Caco-2 (cell line): ENCODE measurements at regions not wholly inside any gene's neighbourhood (a gene's known extent, or its start where the extent isn't known, plus 50 kb on each side); places are given as distances from the start of the nearest gene placed in this dataset.

ENCODE experiments used
- BruUV-seq: library from RNA; stranded (reverse); fragments of 400-500 nt; replicated peaks from 2 replicates; lab custom pipeline; 2021; lab: Mats Ljungman, UMichigan
- CTCF ChIA-PET: fragments of 300-600 bp; sonication (Branson Sonifier 250); formaldehyde crosslinking; loops from one replicate; lab custom pipeline; 2022; ENCODE audit warnings: antibody characterized with exemption; lab: Charles Lee
- POLR2A ChIA-PET: fragments of 300-600 bp; sonication (Branson Sonifier 250); formaldehyde crosslinking; loops from one replicate; lab custom pipeline; 2022; ENCODE audit warnings: antibody characterized with exemption; lab: Charles Lee
- DNase-seq, 2 experiments: peaks; one replicate each; pipeline versions ENCODE4 v3.0.0 to v3.0.0-alpha.2; 2020 to 2022
- H3K27me3 ChIP-seq: replicated peaks from 2 replicates; pipeline ENCODE4 v1.6.0; 2011; ENCODE audit warnings: low read length; ENCODE audit not compliant: control insufficient read depth, insufficient read depth
- H3K36me3 ChIP-seq: 2 replicates; pipeline ENCODE4 v1.5.1; 2011; ENCODE audit warnings: low read length; ENCODE audit not compliant: control insufficient read depth, insufficient read depth
- H3K4me1 ChIP-seq: fragments of 250-450 bp; sonication (Bioruptor Pico); 2 replicates; pipeline ENCODE4 v1.5.1; 2020; ENCODE audit warnings: mild to moderate bottlenecking
- H3K4me3 ChIP-seq: 2 replicates; pipeline ENCODE4 v1.5.1; 2011; ENCODE audit warnings: low read depth, mild to moderate bottlenecking, control low read depth, low read length
- H3K9me3 ChIP-seq: fragments of 250-450 bp; sonication (Bioruptor Pico); 2 replicates; pipeline ENCODE4 v1.5.1; 2020; ENCODE audit warnings: mild to moderate bottlenecking, moderate library complexity
- H3K27ac Mint-ChIP-seq: one replicate; pipeline ENCODE4 v1.8.0; 2022; ENCODE audit warnings: mixed read lengths; ENCODE audit not compliant: unreplicated experiment
- H3K27me3 Mint-ChIP-seq: one replicate; pipeline ENCODE4 v1.8.0; 2022; ENCODE audit warnings: mixed read lengths; ENCODE audit not compliant: insufficient read depth, unreplicated experiment
- H3K36me3 Mint-ChIP-seq: one replicate; pipeline ENCODE4 v1.8.0; 2022; ENCODE audit warnings: mild to moderate bottlenecking, mixed read lengths; ENCODE audit not compliant: insufficient read depth, unreplicated experiment
- H3K4me1 Mint-ChIP-seq: one replicate; pipeline ENCODE4 v1.8.0; 2022; ENCODE audit warnings: low read depth, mixed read lengths; ENCODE audit not compliant: unreplicated experiment
- H3K4me3 Mint-ChIP-seq: one replicate; pipeline ENCODE4 v1.8.0; 2022; ENCODE audit warnings: mild to moderate bottlenecking, moderate library complexity, mixed read lengths; ENCODE audit not compliant: unreplicated experiment
- H3K9me3 Mint-ChIP-seq: one replicate; pipeline ENCODE4 v1.8.0; 2022; ENCODE audit warnings: mixed read lengths; ENCODE audit not compliant: unreplicated experiment
- intact Hi-C: fragments of 100-400 bp; cut with micrococcal nuclease; formaldehyde crosslinking; loops from one replicate; pipeline ENCODE4 v1.10.0; 2022; ENCODE audit not compliant: unreplicated experiment
- TF ChIP-seq, protein P1 (sequence below), 2 experiments: fragments of 200-600 bp in 1 of 2; IDR thresholded peaks; 1 replicate in 1 of 2; 2 replicates in 1 of 2; pipeline versions ENCODE4 v1.5.1 to v1.8.0; 2011 to 2022; ENCODE audit warnings: antibody characterized with exemption in 1 of 2, control low read depth in 1 of 2, inconsistent platforms in 1 of 2, low read depth in 1 of 2, low read length in 1 of 2, mild to moderate bottlenecking in 1 of 2, moderate library complexity in 1 of 2; ENCODE audit not compliant: insufficient read depth in 1 of 2, severe bottlenecking in 1 of 2, unreplicated experiment in 1 of 2

DNA sequence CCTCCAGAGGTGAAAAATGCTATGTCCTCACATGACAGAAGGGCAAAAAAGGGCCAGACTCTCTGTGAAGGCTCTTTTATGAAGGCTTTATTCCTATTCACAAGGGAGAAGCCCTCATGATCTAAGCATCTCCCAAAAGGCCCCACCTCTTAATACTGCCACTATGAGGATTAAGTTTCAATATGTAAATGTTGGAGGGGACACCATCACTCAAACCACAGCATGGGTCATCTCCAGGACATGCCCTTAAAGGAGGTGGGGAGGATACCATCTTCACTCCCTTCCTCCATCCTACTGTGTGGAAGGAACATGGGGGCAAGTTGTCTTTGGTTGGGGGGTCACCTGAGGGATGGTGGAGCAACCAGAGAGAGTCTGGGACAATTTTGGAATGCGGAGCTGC is 170.1 kb downstream of the TRIM33 start:
- Mint-ChIP-seq H3K4me3 (no peak overlapping the region), H3K27ac (no peak overlapping the region), H3K9me3 (no peaks in the 10 kb centered on the region), H3K36me3 (peaks cover 6% of the 10 kb centered on the region), H3K27me3 (no peaks in the 10 kb centered on the region), H3K4me1 (no peaks in the 10 kb centered on the region)
- intact Hi-C loops = no loop called here
- DNase-seq = no peak
- CTCF ChIA-PET = no interaction called here
- BruUV-seq = no TSS peak
- no peaks in the 10 kb centered on the region for H3K36me3 ChIP-seq
- H3K4me3 ChIP-seq = no peak overlapping the region
- TF ChIP-seq, protein P1, sequence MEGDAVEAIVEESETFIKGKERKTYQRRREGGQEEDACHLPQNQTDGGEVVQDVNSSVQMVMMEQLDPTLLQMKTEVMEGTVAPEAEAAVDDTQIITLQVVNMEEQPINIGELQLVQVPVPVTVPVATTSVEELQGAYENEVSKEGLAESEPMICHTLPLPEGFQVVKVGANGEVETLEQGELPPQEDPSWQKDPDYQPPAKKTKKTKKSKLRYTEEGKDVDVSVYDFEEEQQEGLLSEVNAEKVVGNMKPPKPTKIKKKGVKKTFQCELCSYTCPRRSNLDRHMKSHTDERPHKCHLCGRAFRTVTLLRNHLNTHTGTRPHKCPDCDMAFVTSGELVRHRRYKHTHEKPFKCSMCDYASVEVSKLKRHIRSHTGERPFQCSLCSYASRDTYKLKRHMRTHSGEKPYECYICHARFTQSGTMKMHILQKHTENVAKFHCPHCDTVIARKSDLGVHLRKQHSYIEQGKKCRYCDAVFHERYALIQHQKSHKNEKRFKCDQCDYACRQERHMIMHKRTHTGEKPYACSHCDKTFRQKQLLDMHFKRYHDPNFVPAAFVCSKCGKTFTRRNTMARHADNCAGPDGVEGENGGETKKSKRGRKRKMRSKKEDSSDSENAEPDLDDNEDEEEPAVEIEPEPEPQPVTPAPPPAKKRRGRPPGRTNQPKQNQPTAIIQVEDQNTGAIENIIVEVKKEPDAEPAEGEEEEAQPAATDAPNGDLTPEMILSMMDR (IDR thresholded peaks at IDR 0.05; ENCODE audit: insufficient read depth in 1 of 2, low read depth in 1 of 2, low read length in 1 of 2, severe bottlenecking in 1 of 2, unreplicated experiment in 1 of 2) = no peak
- H3K9me3 ChIP-seq = no peaks in the 10 kb centered on the region
- H3K27me3 ChIP-seq = no peaks in the 10 kb centered on the region
- POLR2A ChIA-PET = no interaction called here
- H3K4me1 ChIP-seq = no peaks in the 10 kb centered on the region

DNA sequence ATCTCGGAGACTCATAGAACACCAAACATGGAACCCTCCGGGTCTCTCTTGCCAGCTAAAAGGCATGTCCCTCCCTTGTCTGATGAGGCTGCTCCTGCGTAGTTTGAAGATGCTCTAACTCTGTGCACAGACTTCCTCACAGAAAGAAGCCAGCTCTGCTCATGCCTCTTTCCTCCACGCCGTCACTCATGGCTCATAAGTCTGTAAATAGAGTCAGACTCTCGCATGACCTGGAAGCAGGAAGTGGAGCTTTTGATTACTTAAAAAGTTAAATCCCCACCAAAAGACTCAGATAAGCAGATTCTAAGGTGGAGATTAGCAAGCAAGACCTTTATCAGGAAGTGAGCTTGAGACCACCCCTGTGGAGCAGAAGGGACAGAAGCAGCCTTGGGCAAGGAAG is 171.6 kb downstream of the TRIM33 start:
- H3K36me3 ChIP-seq = no peaks in the 10 kb centered on the region
- peaks cover 6% of the 10 kb centered on the region for H3K27me3 Mint-ChIP-seq
- H3K9me3 Mint-ChIP-seq = no peaks in the 10 kb centered on the region
- no TSS peak for BruUV-seq
- TF ChIP-seq, protein P1 (IDR thresholded peaks at IDR 0.05; ENCODE audit: insufficient read depth in 1 of 2, low read depth in 1 of 2, low read length in 1 of 2, severe bottlenecking in 1 of 2, unreplicated experiment in 1 of 2) = no peak
- H3K27me3 ChIP-seq = no peaks in the 10 kb centered on the region
- no peaks in the 10 kb centered on the region for H3K4me1 ChIP-seq
- H3K4me3 Mint-ChIP-seq = no peak overlapping the region
- no peak overlapping the region for H3K27ac Mint-ChIP-seq
- ChIA-PET POLR2A (no interaction called here), CTCF (no interaction called here)
- H3K4me1 Mint-ChIP-seq = no peaks in the 10 kb centered on the region
- DNase-seq = no peak
- H3K9me3 ChIP-seq = no peaks in the 10 kb centered on the region
- H3K36me3 Mint-ChIP-seq = peaks cover 6% of the 10 kb centered on the region
- intact Hi-C loops = no loop called here
- H3K4me3 ChIP-seq = no peak overlapping the region

DNA sequence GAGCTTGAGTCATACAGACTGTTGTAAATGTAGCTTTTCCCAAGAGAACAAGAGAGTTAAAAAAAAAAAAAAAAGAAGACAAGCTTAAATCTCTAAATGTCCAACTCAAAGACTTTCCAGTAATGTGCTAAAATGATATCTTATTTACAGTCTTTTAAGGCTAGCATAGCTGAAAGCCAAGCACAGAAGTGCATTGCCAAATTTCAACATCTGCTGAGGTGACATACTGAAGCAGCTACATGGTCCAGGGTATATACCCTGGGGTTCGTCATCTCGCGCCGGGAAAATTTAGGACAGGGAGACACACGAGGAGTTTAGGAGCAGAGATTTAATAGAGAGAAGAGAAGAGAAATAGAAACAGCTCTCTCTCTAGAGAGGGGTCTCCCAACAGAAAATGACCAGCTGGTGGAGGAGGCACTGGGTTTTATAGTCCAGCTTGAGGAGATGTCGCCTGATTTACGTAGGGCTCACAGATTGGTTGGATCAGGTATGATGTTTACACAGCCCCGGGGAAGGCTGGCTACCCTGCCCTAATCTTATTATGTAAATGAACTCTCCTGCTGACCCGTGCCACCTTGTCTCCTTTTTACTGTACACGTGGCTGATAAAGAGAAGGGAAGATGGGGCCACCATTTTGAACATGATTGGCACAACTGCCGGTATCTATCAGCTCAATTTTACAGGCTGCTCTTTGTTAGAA is 172.7 kb downstream of the TRIM33 start:
- H3K4me3 ChIP-seq = no peak overlapping the region
- H3K9me3 Mint-ChIP-seq = no peaks in the 10 kb centered on the region
- no peaks in the 10 kb centered on the region for H3K27me3 ChIP-seq
- intact Hi-C loops = no loop called here
- peaks cover 6% of the 10 kb centered on the region for H3K27me3 Mint-ChIP-seq
- no peak overlapping the region for H3K4me3 Mint-ChIP-seq
- BruUV-seq = no TSS peak
- H3K36me3 Mint-ChIP-seq = peaks cover 6% of the 10 kb centered on the region
- H3K9me3 ChIP-seq = no peaks in the 10 kb centered on the region
- no peak for DNase-seq
- TF ChIP-seq, protein P1 (IDR thresholded peaks at IDR 0.05; ENCODE audit: insufficient read depth in 1 of 2, low read depth in 1 of 2, low read length in 1 of 2, severe bottlenecking in 1 of 2, unreplicated experiment in 1 of 2) = no peak
- no peaks in the 10 kb centered on the region for H3K4me1 ChIP-seq
- H3K36me3 ChIP-seq = no peaks in the 10 kb centered on the region
- no peaks in the 10 kb centered on the region for H3K4me1 Mint-ChIP-seq
- ChIA-PET CTCF (no interaction called here), POLR2A (no interaction called here)
- no peak overlapping the region for H3K27ac Mint-ChIP-seq
